Mucosa of descending colon (tissue), 3 donors: ENCODE measurements at regions not wholly inside any gene's neighbourhood (a gene's known extent, or its start where the extent isn't known, plus 50 kb on each side); places are given as distances from the start of the nearest gene placed in this dataset.
"Not testable (repeated sequence)": the region's sequence is repeated elsewhere in the genome, so short reads cannot be mapped to it uniquely, and the experiment has no call there.

Source experiments
- ATAC-seq: fragments of 200-7000 bp; cut with Tn5 transposase; one replicate; pipeline ENCODE4 v1.9.1; 2020; ENCODE audit warnings: mild to moderate bottlenecking, moderate library complexity
- DNase-seq, 3 donors: peaks; one replicate each; pipeline ENCODE4 v3.0.0-alpha.2; 2020
- H3K36me3 ChIP-seq: fragments of 200-600 bp; one replicate; pipeline ENCODE4 v1.8.0; 2021; ENCODE audit warnings: low read depth, mild to moderate bottlenecking
- H3K4me1 ChIP-seq: fragments of 200-600 bp; one replicate; pipeline ENCODE4 v1.8.0; 2021; ENCODE audit warnings: low read depth, mild to moderate bottlenecking
- H3K4me3 ChIP-seq: fragments of 200-600 bp; one replicate; pipeline ENCODE4 v1.8.0; 2021; ENCODE audit warnings: mild to moderate bottlenecking
- H3K9me3 ChIP-seq: fragments of 200-600 bp; one replicate; pipeline ENCODE4 v1.8.0; 2021; ENCODE audit warnings: mild to moderate bottlenecking
- CTCF ChIP-seq: fragments of 200-600 bp; IDR thresholded peaks from one replicate; pipeline ENCODE4 v1.8.0; 2022; ENCODE audit warnings: antibody characterized with exemption, mild to moderate bottlenecking
- intact Hi-C, 2 donors: fragments of 100-400 bp; cut with DNase I in 1 of 2; cut with micrococcal nuclease in 1 of 2; formaldehyde crosslinking; loops; one replicate each; pipeline versions ENCODE4 v1.11.0 to v1.11.1; 2022; cut with DNase I, micrococcal nuclease
- donor health status: DM: no; HTN: no; CAD: no; lungs with moderate emphysema.
- donor health status: DM: no; HTN: no; CAD: no.
- donor health status: DM: no; HTN: yes; CAD: no.

- no peak for DNase-seq
- no peak for ATAC-seq
- Histone ChIP-seq H3K4me1 (no peaks in the 10 kb centered on the region), H3K36me3 (no peaks in the 10 kb centered on the region), H3K9me3 (no peaks in the 10 kb centered on the region), H3K4me3 (no peak overlapping the region)
- intact Hi-C loops: no loop called here
- no peak for TF ChIP-seq CTCF
Measured at GRCh38 chr14:44606576-44606975, 99.5 kb upstream of the FSCB start.

- H3K4me1 ChIP-seq, intact Hi-C loops, H3K9me3 ChIP-seq, ATAC-seq, H3K36me3 ChIP-seq, DNase-seq, H3K4me3 ChIP-seq: not testable (repeated sequence)
Measured at GRCh38 chr14:44601266-44601665, 94.2 kb upstream of the FSCB start.

DNA sequence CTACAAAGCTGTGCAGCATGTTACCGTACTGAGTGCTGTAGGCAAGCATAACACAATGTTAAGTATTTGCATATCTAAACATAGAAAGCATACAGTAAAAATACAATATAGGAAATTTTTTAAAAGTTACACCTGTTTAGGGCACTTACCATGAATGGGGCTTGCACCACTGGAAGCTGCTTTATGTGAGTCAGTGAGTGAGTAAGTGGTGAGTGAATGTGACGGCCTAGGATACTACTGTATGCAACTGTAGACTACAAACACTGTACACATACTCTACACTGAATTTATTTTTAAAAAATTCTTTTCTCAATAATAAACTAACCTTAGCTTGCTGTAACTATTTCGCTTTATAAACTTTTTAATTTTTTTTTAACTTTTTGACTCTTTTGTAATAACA is 82.1 kb upstream of the FSCB start:
- no peak for DNase-seq
- intact Hi-C loops: no loop called here
- Histone ChIP-seq H3K4me3 (no peak overlapping the region), H3K36me3 (no peaks in the 10 kb centered on the region), H3K9me3 (no peaks in the 10 kb centered on the region), H3K4me1 (no peaks in the 10 kb centered on the region)
- TF ChIP-seq CTCF: no peak
- ATAC-seq: no peak

- Histone ChIP-seq H3K36me3 (no peaks in the 10 kb centered on the region), H3K9me3 (peaks cover 9% of the 10 kb centered on the region), H3K4me1 (no peaks in the 10 kb centered on the region), H3K4me3 (no peak overlapping the region)
- DNase-seq: no peak
- no peak for TF ChIP-seq CTCF
- ATAC-seq: no peak
- intact Hi-C loops: no loop called here
Measured at GRCh38 chr14:44586910-44587309, 79.8 kb upstream of the FSCB start.

DNA sequence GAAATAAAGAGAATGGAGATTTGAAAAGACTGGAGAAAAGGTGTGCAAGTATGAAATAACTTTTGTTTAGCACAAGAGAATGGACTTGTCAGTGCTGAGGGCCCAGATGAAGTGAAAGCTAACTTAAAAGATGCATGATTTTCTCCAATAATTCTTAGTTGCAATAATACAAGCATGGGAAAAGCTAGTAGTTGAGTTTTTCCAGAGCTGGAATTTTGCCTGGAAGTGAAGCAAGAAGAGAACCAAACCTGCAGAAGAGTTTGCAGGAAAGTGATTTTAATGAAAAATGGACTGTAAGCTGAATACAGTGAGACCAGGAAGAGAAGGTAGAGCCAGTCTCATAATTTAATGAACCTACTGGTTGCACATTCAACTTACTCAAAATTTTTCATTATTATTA is 69.3 kb upstream of the FSCB start:
- Histone ChIP-seq H3K36me3 (no peaks in the 10 kb centered on the region), H3K4me1 (no peaks in the 10 kb centered on the region), H3K4me3 (no peak overlapping the region), H3K9me3 (peaks cover 11% of the 10 kb centered on the region)
- ATAC-seq (no peak), DNase-seq (no peak)
- intact Hi-C loops: no loop called here
- no peak for TF ChIP-seq CTCF

DNA sequence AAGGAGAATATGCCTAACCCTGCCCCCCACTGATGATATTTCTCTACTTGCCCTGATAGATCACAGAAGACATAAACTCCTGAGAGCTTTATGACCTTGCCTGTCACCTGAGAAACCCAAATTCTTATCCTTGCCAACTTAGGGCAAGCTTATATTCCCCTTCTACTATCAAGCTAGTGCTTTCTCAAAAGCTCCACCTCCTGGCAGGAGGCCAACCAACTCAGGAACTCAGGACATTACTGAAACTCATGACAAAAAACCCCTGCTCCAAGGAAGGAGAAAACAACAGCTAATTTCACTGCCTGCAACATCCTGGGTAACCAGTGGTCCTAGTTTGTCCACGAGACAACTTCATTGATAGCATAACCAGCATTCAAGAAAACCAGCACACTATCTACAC is 60.9 kb upstream of the FSCB start:
- H3K36me3 ChIP-seq: no peaks in the 10 kb centered on the region
- no peak overlapping the region for H3K4me3 ChIP-seq
- DNase-seq (no peak), ATAC-seq (no peak)
- TF ChIP-seq CTCF: no peak
- H3K4me1 ChIP-seq: no peaks in the 10 kb centered on the region
- intact Hi-C loops: no loop called here
- H3K9me3 ChIP-seq: no peaks in the 10 kb centered on the region
